SK-N-SH treated with all-trans-retinoic acid at 6 μM for 48 hours (cell line): ENCODE measurements at regions not wholly inside any gene's neighbourhood (a gene's known extent, or its start where the extent isn't known, plus 50 kb on each side); places are given as distances from the start of the nearest gene placed in this dataset.

ENCODE experiments used
- ATAC-seq: fragments of 200-7000 bp; cut with Tn5 transposase; 3 replicates; pipeline ENCODE4 v1.9.1; 2020; ENCODE audit warnings: mild to moderate bottlenecking, moderate library complexity
- ARNTL ChIP-seq: fragments of 450-650 bp; formaldehyde crosslinking; IDR thresholded peaks from 2 replicates; pipeline ENCODE4 v1.5.0; 2020; ENCODE audit warnings: low read depth, mild to moderate bottlenecking, moderate library complexity, borderline replicate concordance
- BACH2 ChIP-seq: fragments of 250-450 bp; sonication (Bioruptor Pico); IDR thresholded peaks from 2 replicates; pipeline ENCODE4 v1.9.0; 2021; ENCODE audit warnings: mild to moderate bottlenecking, borderline replicate concordance
- CSDC2 ChIP-seq: fragments of 250-450 bp; sonication (Bioruptor Pico); IDR thresholded peaks from 2 replicates; pipeline ENCODE4 v1.5.0; 2020; ENCODE audit warnings: mild to moderate bottlenecking, moderate library complexity
- ISL1 ChIP-seq: fragments of 250-450 bp; sonication (Bioruptor Pico); IDR thresholded peaks from 2 replicates; pipeline ENCODE4 v2.1.2; 2022; ENCODE audit warnings: mild to moderate bottlenecking, moderate library complexity
- OSR1 ChIP-seq: fragments of 250-450 bp; sonication (Bioruptor Pico); IDR thresholded peaks from 2 replicates; pipeline ENCODE4 v1.8.0; 2022; ENCODE audit warnings: moderate library complexity, mild to moderate bottlenecking, inconsistent platforms
- PPARA ChIP-seq: fragments of 250-450 bp; sonication (Bioruptor Pico); IDR thresholded peaks from 2 replicates; pipeline ENCODE4 v1.5.0; 2020; ENCODE audit warnings: mild to moderate bottlenecking, borderline replicate concordance
- RARB ChIP-seq: fragments of 250-450 bp; sonication (Bioruptor Pico); IDR thresholded peaks from 2 replicates; pipeline ENCODE4 v1.8.0; 2021; ENCODE audit warnings: mild to moderate bottlenecking, moderate library complexity
- SNAI2 ChIP-seq: fragments of 250-450 bp; sonication (Bioruptor Pico); IDR thresholded peaks from 2 replicates; pipeline ENCODE4 v1.5.0; 2020; ENCODE audit warnings: mild to moderate bottlenecking, moderate library complexity
- TOX ChIP-seq: fragments of 250-450 bp; sonication (Bioruptor Pico); IDR thresholded peaks from 2 replicates; pipeline ENCODE4 v1.8.0; 2021; ENCODE audit warnings: mild to moderate bottlenecking, moderate library complexity, borderline replicate concordance
- ZC3H10 ChIP-seq: fragments of 250-450 bp; sonication (Bioruptor Pico); IDR thresholded peaks from 2 replicates; pipeline ENCODE4 v1.5.1; 2021; ENCODE audit warnings: mild to moderate bottlenecking, moderate library complexity
- ZFP3 ChIP-seq: fragments of 250-450 bp; sonication (Bioruptor Pico); IDR thresholded peaks from 2 replicates; pipeline ENCODE4 v1.5.0; 2020; ENCODE audit warnings: mild to moderate bottlenecking, moderate library complexity
- ZFP30 ChIP-seq: fragments of 450-650 bp; formaldehyde crosslinking; IDR thresholded peaks from 2 replicates; pipeline ENCODE4 v1.5.0; 2022; ENCODE audit warnings: mild to moderate bottlenecking, moderate library complexity
- ZNF565 ChIP-seq: fragments of 450-650 bp; formaldehyde crosslinking; conservative IDR thresholded peaks from 2 replicates; pipeline ENCODE4 v1.5.0; 2020; ENCODE audit warnings: low read depth, mild to moderate bottlenecking, moderate library complexity
- ZNF70 ChIP-seq: fragments of 450-650 bp; formaldehyde crosslinking; IDR thresholded peaks from 2 replicates; pipeline ENCODE4 v1.5.0; 2020; ENCODE audit warnings: mild to moderate bottlenecking, moderate library complexity
- ZNF8 ChIP-seq: fragments of 450-650 bp; formaldehyde crosslinking; IDR thresholded peaks from 2 replicates; pipeline ENCODE4 v1.5.0; 2020; ENCODE audit warnings: mild to moderate bottlenecking, moderate library complexity
- TF ChIP-seq, protein P1 (sequence below): fragments of 250-450 bp; sonication (Bioruptor Pico); IDR thresholded peaks from 2 replicates; pipeline ENCODE4 v1.5.1; 2020; ENCODE audit warnings: low read depth, mild to moderate bottlenecking, moderate library complexity
- TF ChIP-seq, protein P2 (sequence below): fragments of 250-450 bp; sonication (Bioruptor Pico); IDR thresholded peaks from 2 replicates; pipeline ENCODE4 v1.8.0; 2020; ENCODE audit warnings: mild to moderate bottlenecking, moderate library complexity, borderline replicate concordance
- TF ChIP-seq, protein P3 (sequence below): fragments of 250-450 bp; sonication (Bioruptor Pico); IDR thresholded peaks from 2 replicates; pipeline ENCODE4 v1.8.0; 2021; ENCODE audit warnings: low read depth, mild to moderate bottlenecking, moderate library complexity, borderline replicate concordance
- TF ChIP-seq, protein P4 (sequence below): fragments of 250-450 bp; sonication (Bioruptor Pico); IDR thresholded peaks from 2 replicates; pipeline ENCODE4 v1.5.0; 2020; ENCODE audit warnings: mild to moderate bottlenecking, moderate library complexity

DNA sequence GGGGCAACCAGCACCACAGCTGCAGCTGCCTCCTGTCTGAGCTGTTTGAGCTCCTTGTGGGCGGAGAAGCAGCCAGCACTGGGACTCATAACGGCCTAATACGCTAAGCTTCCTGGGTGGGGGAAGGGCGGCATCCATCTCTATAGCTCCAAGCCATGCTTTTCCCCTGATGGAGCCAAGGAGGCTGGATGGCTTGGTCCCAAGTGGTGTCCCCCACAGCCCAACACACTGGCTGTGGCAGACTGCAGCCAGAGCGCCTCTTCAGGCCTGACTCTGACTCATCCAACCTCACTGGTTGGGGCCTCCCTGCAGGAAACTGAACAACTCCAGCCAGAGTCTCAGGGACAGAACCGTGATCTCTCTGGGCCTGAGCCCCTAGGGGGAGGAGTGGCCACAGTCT, 537.3 kb downstream of the SUCLA2 start (continued):
- TF ChIP-seq, protein P1, sequence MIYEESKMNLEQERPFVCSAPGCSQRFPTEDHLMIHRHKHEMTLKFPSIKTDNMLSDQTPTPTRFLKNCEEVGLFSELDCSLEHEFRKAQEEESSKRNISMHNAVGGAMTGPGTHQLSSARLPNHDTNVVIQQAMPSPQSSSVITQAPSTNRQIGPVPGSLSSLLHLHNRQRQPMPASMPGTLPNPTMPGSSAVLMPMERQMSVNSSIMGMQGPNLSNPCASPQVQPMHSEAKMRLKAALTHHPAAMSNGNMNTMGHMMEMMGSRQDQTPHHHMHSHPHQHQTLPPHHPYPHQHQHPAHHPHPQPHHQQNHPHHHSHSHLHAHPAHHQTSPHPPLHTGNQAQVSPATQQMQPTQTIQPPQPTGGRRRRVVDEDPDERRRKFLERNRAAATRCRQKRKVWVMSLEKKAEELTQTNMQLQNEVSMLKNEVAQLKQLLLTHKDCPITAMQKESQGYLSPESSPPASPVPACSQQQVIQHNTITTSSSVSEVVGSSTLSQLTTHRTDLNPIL (CRISPR knock-in tag), result no peak
- TF ChIP-seq ISL1, result no peak
- no peak for TF ChIP-seq TOX (CRISPR knock-in tag)

DNA sequence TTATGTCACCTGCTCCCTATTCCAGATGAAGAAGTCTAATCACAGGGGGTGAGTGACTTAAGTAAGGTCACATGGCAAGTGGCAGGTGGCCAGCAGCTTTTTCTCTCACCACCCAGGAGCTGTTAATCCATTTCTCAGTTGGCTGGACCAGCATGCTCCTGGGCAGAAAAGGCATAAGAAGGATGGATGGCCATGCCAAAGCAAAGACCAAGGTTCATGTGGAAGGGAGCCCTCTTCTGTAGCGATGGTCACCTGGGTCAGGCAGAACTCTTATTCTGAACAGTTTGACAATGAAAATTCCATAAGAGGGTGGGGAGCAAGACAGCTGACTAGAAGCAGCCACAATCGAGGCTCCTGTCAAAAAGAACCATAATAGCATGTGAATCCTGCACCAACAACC, 538.1 kb downstream of the SUCLA2 start:
- ATAC-seq, result no peak
- TF ChIP-seq, protein P1 (CRISPR knock-in tag), result no peak
- TF ChIP-seq RARB (CRISPR knock-in tag), result no peak

DNA sequence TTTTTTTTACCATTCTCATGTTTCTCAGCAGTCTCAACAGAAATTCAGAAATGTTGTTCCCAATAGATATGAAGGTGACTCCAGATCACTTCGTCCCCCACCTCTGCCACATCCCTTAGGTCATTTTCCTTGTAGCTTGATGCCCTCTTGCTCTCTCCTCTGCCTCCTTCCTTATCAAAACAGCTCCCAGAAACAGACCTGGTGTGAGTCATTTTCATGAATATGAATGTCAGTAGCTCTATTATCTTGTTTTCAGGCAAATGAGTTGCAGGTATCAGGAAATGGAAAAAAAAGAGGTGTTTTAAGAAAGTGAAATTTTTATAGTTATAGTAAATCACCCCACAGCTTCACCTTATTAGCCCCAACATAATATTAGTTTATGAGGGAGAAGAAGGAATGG, 539.3 kb downstream of the SUCLA2 start:
- TF ChIP-seq ZNF70 (CRISPR knock-in tag) (no peak), ZC3H10 (CRISPR knock-in tag) (no peak), BACH2 (CRISPR knock-in tag) (no peak), ARNTL (CRISPR knock-in tag) (no peak), CSDC2 (CRISPR knock-in tag) (no peak)
- TF ChIP-seq, protein P1 (CRISPR knock-in tag), result no peak
- ATAC-seq, result no peak

DNA sequence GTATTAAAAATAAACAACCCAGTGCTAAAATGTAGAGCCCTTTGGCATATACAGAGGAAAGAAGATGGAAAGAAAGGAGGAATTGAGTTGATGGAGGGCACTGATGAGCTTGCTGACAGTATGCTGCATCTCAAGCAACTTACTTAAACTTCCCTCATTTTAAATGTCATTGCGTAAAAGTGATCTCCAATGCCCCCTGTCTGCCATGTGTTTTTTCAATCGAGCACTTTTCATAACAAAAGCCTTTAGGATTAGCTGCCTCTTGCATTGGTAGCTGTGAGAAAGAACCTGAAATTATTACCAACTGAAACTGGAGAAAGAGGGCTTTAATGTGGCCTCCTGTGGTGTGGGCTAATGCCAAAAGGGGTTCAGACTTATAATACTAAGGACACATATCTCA, 541.6 kb downstream of the SUCLA2 start:
- peak; percentile 56; the same call in 2 of the 3 replicates for ATAC-seq
- TF ChIP-seq ZNF565 (CRISPR knock-in tag), result no peak
- TF ChIP-seq ZNF8, result no peak
- TF ChIP-seq, protein P2, sequence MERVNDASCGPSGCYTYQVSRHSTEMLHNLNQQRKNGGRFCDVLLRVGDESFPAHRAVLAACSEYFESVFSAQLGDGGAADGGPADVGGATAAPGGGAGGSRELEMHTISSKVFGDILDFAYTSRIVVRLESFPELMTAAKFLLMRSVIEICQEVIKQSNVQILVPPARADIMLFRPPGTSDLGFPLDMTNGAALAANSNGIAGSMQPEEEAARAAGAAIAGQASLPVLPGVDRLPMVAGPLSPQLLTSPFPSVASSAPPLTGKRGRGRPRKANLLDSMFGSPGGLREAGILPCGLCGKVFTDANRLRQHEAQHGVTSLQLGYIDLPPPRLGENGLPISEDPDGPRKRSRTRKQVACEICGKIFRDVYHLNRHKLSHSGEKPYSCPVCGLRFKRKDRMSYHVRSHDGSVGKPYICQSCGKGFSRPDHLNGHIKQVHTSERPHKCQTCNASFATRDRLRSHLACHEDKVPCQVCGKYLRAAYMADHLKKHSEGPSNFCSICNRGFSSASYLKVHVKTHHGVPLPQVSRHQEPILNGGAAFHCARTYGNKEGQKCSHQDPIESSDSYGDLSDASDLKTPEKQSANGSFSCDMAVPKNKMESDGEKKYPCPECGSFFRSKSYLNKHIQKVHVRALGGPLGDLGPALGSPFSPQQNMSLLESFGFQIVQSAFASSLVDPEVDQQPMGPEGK (CRISPR knock-in tag), result no peak
- no peak for TF ChIP-seq SNAI2 (CRISPR knock-in tag)
- TF ChIP-seq, protein P3, sequence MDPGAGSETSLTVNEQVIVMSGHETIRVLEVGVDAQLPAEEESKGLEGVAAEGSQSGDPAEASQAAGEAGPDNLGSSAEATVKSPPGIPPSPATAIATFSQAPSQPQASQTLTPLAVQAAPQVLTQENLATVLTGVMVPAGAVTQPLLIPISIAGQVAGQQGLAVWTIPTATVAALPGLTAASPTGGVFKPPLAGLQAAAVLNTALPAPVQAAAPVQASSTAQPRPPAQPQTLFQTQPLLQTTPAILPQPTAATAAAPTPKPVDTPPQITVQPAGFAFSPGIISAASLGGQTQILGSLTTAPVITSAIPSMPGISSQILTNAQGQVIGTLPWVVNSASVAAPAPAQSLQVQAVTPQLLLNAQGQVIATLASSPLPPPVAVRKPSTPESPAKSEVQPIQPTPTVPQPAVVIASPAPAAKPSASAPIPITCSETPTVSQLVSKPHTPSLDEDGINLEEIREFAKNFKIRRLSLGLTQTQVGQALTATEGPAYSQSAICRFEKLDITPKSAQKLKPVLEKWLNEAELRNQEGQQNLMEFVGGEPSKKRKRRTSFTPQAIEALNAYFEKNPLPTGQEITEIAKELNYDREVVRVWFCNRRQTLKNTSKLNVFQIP (CRISPR knock-in tag), result no peak
- TF ChIP-seq OSR1 (CRISPR knock-in tag), result no peak
- TF ChIP-seq ZFP3 (CRISPR knock-in tag), result no peak
- no peak for TF ChIP-seq CSDC2 (CRISPR knock-in tag)
- TF ChIP-seq ISL1, result no peak
- TF ChIP-seq, protein P1 (CRISPR knock-in tag), result no peak
- TF ChIP-seq ARNTL (CRISPR knock-in tag), result no peak
- TF ChIP-seq PPARA (CRISPR knock-in tag), result no peak
- no peak for TF ChIP-seq ZNF70 (CRISPR knock-in tag)
- TF ChIP-seq, protein P4, sequence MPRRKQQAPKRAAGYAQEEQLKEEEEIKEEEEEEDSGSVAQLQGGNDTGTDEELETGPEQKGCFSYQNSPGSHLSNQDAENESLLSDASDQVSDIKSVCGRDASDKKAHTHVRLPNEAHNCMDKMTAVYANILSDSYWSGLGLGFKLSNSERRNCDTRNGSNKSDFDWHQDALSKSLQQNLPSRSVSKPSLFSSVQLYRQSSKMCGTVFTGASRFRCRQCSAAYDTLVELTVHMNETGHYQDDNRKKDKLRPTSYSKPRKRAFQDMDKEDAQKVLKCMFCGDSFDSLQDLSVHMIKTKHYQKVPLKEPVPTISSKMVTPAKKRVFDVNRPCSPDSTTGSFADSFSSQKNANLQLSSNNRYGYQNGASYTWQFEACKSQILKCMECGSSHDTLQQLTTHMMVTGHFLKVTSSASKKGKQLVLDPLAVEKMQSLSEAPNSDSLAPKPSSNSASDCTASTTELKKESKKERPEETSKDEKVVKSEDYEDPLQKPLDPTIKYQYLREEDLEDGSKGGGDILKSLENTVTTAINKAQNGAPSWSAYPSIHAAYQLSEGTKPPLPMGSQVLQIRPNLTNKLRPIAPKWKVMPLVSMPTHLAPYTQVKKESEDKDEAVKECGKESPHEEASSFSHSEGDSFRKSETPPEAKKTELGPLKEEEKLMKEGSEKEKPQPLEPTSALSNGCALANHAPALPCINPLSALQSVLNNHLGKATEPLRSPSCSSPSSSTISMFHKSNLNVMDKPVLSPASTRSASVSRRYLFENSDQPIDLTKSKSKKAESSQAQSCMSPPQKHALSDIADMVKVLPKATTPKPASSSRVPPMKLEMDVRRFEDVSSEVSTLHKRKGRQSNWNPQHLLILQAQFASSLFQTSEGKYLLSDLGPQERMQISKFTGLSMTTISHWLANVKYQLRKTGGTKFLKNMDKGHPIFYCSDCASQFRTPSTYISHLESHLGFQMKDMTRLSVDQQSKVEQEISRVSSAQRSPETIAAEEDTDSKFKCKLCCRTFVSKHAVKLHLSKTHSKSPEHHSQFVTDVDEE, result no peak
- no peak for TF ChIP-seq ZFP30 (CRISPR knock-in tag)
- TF ChIP-seq RARB (CRISPR knock-in tag), result no peak
